ENCODE measurements at regions not wholly inside any gene's neighbourhood (a gene's known extent, or its start where the extent isn't known, plus 50 kb on each side); places are given as distances from the start of the nearest gene placed in this dataset.

- DNase-seq (ENCODE audit: low spot score), result no peak
- TF ChIP-seq HNF4G (IDR thresholded peaks at IDR 0.05) (no peak), RXRA (IDR thresholded peaks at IDR 0.05) (no peak), FOXA2 (IDR thresholded peaks at IDR 0.05) (no peak), JUND (IDR thresholded peaks at IDR 0.05) (no peak), EGR1 (IDR thresholded peaks at IDR 0.05; ENCODE audit: low read depth in 2 of 2) (no peak), SP1 (IDR thresholded peaks at IDR 0.05) (no peak), GABPA (IDR thresholded peaks at IDR 0.05 in 1 of 2, conservative IDR thresholded peaks at IDR 0.05 in 1 of 2) (no peak), RAD21 (IDR thresholded peaks at IDR 0.05) (no peak), FOXA1 (IDR thresholded peaks at IDR 0.05) (no peak)
- TF ChIP-seq, protein P1, sequence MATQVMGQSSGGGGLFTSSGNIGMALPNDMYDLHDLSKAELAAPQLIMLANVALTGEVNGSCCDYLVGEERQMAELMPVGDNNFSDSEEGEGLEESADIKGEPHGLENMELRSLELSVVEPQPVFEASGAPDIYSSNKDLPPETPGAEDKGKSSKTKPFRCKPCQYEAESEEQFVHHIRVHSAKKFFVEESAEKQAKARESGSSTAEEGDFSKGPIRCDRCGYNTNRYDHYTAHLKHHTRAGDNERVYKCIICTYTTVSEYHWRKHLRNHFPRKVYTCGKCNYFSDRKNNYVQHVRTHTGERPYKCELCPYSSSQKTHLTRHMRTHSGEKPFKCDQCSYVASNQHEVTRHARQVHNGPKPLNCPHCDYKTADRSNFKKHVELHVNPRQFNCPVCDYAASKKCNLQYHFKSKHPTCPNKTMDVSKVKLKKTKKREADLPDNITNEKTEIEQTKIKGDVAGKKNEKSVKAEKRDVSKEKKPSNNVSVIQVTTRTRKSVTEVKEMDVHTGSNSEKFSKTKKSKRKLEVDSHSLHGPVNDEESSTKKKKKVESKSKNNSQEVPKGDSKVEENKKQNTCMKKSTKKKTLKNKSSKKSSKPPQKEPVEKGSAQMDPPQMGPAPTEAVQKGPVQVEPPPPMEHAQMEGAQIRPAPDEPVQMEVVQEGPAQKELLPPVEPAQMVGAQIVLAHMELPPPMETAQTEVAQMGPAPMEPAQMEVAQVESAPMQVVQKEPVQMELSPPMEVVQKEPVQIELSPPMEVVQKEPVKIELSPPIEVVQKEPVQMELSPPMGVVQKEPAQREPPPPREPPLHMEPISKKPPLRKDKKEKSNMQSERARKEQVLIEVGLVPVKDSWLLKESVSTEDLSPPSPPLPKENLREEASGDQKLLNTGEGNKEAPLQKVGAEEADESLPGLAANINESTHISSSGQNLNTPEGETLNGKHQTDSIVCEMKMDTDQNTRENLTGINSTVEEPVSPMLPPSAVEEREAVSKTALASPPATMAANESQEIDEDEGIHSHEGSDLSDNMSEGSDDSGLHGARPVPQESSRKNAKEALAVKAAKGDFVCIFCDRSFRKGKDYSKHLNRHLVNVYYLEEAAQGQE (IDR thresholded peaks at IDR 0.05), result no peak
- TF ChIP-seq, protein P2, sequence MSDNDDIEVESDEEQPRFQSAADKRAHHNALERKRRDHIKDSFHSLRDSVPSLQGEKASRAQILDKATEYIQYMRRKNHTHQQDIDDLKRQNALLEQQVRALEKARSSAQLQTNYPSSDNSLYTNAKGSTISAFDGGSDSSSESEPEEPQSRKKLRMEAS (IDR thresholded peaks at IDR 0.05), result no peak
- TF ChIP-seq, protein P3, sequence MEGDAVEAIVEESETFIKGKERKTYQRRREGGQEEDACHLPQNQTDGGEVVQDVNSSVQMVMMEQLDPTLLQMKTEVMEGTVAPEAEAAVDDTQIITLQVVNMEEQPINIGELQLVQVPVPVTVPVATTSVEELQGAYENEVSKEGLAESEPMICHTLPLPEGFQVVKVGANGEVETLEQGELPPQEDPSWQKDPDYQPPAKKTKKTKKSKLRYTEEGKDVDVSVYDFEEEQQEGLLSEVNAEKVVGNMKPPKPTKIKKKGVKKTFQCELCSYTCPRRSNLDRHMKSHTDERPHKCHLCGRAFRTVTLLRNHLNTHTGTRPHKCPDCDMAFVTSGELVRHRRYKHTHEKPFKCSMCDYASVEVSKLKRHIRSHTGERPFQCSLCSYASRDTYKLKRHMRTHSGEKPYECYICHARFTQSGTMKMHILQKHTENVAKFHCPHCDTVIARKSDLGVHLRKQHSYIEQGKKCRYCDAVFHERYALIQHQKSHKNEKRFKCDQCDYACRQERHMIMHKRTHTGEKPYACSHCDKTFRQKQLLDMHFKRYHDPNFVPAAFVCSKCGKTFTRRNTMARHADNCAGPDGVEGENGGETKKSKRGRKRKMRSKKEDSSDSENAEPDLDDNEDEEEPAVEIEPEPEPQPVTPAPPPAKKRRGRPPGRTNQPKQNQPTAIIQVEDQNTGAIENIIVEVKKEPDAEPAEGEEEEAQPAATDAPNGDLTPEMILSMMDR (IDR thresholded peaks at IDR 0.05; ENCODE audit: low read depth, low read length, missing input control), result no peak
- Histone ChIP-seq H3K9ac (ENCODE audit: low read depth in 1 of 2, low read length in 2 of 2) (no peak overlapping the region), H3K9me3 (ENCODE audit: control insufficient read depth in 4 of 4, low read length in 3 of 4) (peaks cover 0 to 3% (median 1%) of the 10 kb centered on the region in 4 donors), H3K4me1 (ENCODE audit: control insufficient read depth in 4 of 4, insufficient read depth in 4 of 4, low read length in 3 of 4) (no peaks in the 10 kb centered on the region), H3K27me3 (ENCODE audit: control insufficient read depth in 4 of 4, insufficient read depth in 4 of 4, low read length in 3 of 4) (no peaks in the 10 kb centered on the region), H3K36me3 (ENCODE audit: control insufficient read depth in 4 of 4, insufficient read depth in 3 of 4, low read depth in 1 of 4, low read length in 3 of 4) (no peaks in the 10 kb centered on the region), H3K27ac (ENCODE audit: low read depth in 1 of 2, low read length in 2 of 2) (no peak overlapping the region), H3K4me3 (ENCODE audit: low read depth in 1 of 3, low read length in 3 of 3) (no peak overlapping the region)
Observed at GRCh38 chr5:101112645-101113044, 209.6 kb upstream of the ST8SIA4 start.

- H3K27ac ChIP-seq (ENCODE audit: low read depth in 1 of 2, low read length in 2 of 2), result no peak overlapping the region
- H3K9ac ChIP-seq (ENCODE audit: low read depth in 1 of 2, low read length in 2 of 2), result no peak overlapping the region
- H3K36me3 ChIP-seq (ENCODE audit: control insufficient read depth in 4 of 4, insufficient read depth in 3 of 4, low read depth in 1 of 4, low read length in 3 of 4), result no peaks in the 10 kb centered on the region
- H3K9me3 ChIP-seq (ENCODE audit: control insufficient read depth in 4 of 4, low read length in 3 of 4), result peaks cover 0 to 2% (median 0%) of the 10 kb centered on the region in 4 donors
- H3K27me3 ChIP-seq (ENCODE audit: control insufficient read depth in 4 of 4, insufficient read depth in 4 of 4, low read length in 3 of 4), result no peaks in the 10 kb centered on the region
- no peak overlapping the region for H3K4me3 ChIP-seq (ENCODE audit: low read depth in 1 of 3, low read length in 3 of 3)
- 73% methylated on average over 1 of the region's 1 CpG for WGBS
- H3K4me1 ChIP-seq (ENCODE audit: control insufficient read depth in 4 of 4, insufficient read depth in 4 of 4, low read length in 3 of 4), result no peaks in the 10 kb centered on the region
- TF ChIP-seq RXRA (IDR thresholded peaks at IDR 0.05) (no peak), FOXA2 (IDR thresholded peaks at IDR 0.05) (no peak)
- DNase-seq (ENCODE audit: low spot score), result no peak
Observed at GRCh38 chr5:101103874-101104273, 200.8 kb upstream of the ST8SIA4 start.

- no peaks in the 10 kb centered on the region for H3K36me3 ChIP-seq (ENCODE audit: control insufficient read depth in 4 of 4, insufficient read depth in 3 of 4, low read depth in 1 of 4, low read length in 3 of 4)
- TF ChIP-seq SP1 (IDR thresholded peaks at IDR 0.05), result no peak
- no peak for TF ChIP-seq FOXA1 (IDR thresholded peaks at IDR 0.05)
- no peak for TF ChIP-seq EGR1 (IDR thresholded peaks at IDR 0.05; ENCODE audit: low read depth in 2 of 2)
- no peak for TF ChIP-seq RAD21 (IDR thresholded peaks at IDR 0.05)
- TF ChIP-seq GABPA (IDR thresholded peaks at IDR 0.05 in 1 of 2, conservative IDR thresholded peaks at IDR 0.05 in 1 of 2), result no peak
- TF ChIP-seq, protein P3 (IDR thresholded peaks at IDR 0.05; ENCODE audit: low read depth, low read length, missing input control), result no peak
- no peak for TF ChIP-seq NR2F2 (IDR thresholded peaks at IDR 0.05)
- no peaks in the 10 kb centered on the region for H3K9me3 ChIP-seq (ENCODE audit: control insufficient read depth in 4 of 4, low read length in 3 of 4)
Observed at GRCh38 chr5:101102506-101102905, 199.4 kb upstream of the ST8SIA4 start.

More at GRCh38 chr5:101102506-101102905, 199.4 kb upstream of the ST8SIA4 start:
- H3K9ac ChIP-seq (ENCODE audit: low read depth in 1 of 2, low read length in 2 of 2), result no peak overlapping the region
- H3K4me3 ChIP-seq (ENCODE audit: low read depth in 1 of 3, low read length in 3 of 3), result no peak overlapping the region
- no peak overlapping the region for H3K27ac ChIP-seq (ENCODE audit: low read depth in 1 of 2, low read length in 2 of 2)
- H3K27me3 ChIP-seq (ENCODE audit: control insufficient read depth in 4 of 4, insufficient read depth in 4 of 4, low read length in 3 of 4), result no peaks in the 10 kb centered on the region
- no peaks in the 10 kb centered on the region for H3K4me1 ChIP-seq (ENCODE audit: control insufficient read depth in 4 of 4, insufficient read depth in 4 of 4, low read length in 3 of 4)
- no peak for DNase-seq (ENCODE audit: low spot score)

Data from liver (tissue), 8 donors.